Myocyte (in vitro differentiated cells): ENCODE measurements at regions not wholly inside any gene's neighbourhood (a gene's known extent, or its start where the extent isn't known, plus 50 kb on each side); places are given as distances from the start of the nearest gene placed in this dataset.

Experiments used
- DNase-seq: peaks from one replicate; pipeline ENCODE4 v3.0.0-alpha.2; 2012; ENCODE audit warnings: low read depth

DNA sequence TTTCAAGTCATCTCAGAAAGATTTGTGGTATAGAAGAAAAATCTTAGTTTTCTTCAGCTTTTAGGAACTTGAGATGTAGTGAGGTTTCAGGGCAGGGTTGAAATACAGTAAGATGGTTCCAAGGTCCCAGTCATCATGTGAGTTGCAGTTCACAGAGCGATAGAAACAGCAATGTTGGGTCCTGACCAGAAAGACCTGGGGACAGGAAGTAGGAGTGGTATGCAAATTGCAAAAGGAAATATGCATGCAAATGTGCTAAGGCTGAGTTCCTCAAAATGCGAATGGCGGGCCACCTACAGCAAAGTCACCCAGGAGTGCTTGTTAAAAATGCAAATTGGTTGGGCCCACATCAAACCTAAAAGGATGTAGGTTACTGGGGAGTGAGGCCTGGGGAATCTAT is 1032.7 kb upstream of the TENM4 start:
- no peak for DNase-seq

DNA sequence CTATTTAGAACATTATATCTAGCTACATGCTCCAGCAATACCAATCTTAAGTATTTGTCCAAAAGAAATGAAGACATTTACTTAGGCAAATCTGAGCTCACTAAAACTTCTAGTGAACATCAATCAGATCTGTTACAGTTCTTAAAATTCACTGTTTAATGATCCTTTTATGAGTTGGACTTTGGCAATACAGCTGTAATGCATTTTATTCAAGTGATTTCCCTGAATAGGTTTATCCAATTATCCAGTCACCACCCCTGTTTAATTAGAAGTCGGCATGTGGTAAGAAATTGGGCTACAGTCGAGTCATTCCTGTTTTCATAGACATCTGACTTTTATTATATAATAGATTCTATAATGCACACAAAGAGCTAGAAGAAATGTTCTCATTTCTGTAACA is 1029.0 kb upstream of the TENM4 start:
- DNase-seq, result no peak

DNA sequence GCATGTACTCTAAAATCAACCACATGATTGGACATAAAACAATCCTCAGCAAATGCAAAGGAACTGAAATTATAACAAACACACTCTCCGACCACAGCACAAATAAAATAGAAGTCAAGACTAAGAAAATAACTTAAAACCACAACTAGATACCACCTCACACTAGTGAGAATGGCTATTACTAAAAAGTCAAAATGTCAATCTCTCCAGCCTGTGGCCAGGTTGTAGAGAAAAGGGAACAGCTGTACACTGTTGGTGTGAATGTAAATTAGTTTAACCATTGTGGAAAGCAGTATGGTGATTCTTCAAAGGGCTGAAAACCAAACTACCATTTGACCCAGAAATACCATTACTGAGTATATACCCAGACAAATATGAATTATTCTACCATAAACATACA is 1025.7 kb upstream of the TENM4 start:
- DNase-seq, result no peak

DNA sequence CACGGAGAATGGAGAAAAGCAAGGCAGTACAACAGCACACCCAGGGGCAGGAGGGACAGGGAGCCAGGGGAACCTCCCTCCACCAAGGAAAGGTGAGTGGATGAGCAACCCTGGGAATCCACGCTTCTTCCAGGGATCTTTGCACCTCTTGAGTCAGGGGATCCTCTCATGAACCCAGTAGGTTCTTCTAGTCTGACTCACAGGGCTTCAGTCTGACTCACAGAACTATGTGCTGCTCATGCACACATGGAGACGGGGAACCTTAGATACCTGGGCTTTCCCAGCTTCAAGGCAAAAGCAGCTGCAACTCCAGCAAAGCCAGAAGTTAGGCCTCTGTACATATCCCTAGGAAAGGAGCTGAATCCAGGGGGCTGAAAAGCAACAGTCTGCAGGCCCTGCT is 1021.4 kb upstream of the TENM4 start:
- no peak for DNase-seq

DNA sequence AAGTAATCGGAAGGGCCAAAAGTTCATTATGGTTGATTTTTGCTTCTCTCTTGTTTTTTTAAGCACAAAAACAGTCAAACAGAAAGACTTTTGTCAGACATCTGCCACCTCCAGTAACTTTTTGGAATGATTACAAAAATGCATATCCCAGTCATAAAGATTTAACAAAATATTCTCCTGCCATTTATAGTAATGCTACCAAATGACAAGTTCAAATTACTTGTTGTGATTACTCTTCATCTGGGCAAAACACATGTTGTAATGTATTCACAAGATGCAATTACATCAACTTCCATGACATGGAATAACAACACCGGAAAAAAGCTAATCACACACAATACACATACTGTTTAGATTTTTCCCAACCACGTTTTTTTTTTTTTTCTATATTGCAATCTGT is 1017.5 kb upstream of the TENM4 start:
- no peak for DNase-seq

DNA sequence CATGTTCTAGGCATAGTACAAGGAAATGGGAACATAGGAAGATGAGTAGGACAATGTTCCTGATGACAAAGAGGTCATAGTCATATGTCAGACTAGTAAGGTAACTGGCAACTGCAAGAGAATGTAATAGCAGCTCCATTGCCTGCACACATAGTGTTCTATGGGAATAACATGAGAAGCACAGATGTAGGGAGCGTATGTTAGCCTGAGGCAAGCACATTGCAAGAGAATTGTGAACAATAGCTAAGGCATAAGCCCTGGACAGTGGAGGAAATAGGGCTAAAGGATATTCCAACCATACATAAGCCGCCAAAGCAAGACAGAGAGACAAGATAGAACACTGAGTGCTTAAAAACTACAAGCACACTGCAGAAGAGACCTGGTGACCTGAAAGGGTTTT is 1017.0 kb upstream of the TENM4 start:
- no peak for DNase-seq

DNA sequence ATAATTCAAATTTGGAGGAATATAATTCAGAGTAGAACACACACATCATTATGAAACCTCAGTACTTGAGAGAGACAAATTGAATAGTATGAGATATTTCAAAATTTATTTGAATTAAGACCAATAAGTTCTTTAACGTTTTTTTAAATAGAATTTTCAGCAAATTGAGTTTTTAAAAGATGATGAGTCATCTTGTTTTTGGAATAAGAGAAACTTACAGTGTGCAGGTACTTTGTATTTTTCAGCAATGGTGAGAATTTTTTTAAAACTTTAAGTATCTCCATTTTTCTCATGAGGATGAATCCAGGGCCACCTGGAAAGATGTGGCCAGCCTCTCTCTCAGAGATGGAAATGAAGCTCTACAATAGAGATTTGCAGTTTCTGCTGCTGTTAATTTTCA is 1015.0 kb upstream of the TENM4 start:
- DNase-seq, result no peak

DNA sequence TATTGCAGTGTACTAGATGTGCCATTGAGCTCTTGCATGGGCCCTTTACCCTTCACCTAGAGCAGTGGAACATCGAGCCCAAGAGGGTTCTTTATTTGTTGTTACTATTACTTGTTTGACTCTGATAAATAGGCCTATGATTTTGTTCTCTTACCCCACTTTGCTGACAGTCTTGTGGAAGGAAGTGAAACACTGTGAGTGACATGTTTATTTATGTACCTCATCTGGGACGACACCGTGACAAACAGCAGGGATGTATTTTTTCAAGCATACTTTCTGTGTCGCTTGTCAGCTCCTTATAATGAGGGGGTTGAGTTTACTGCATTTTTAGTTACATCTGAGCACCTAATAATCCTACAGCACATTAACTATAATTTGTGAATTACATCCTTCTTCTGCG is 1010.3 kb upstream of the TENM4 start:
- no peak for DNase-seq

DNA sequence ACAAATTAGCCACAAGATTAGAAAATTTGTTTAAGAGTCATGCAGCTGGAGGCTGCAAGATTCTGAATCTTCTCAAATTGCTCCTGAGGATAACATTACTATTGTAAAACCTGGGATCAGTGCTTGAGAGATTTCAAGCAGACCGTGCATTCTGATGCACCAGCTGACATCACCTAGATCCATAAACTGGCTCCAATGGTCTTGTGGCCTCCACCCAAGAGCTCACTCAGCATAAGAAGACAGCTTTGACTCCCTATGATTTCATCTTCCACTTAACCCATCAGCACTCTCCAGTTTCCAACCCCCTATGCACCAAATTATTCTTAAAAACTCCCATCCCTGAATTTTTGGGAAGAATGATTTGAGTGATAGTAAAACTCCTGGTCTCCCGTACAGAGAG is 1007.9 kb upstream of the TENM4 start:
- no peak for DNase-seq

DNA sequence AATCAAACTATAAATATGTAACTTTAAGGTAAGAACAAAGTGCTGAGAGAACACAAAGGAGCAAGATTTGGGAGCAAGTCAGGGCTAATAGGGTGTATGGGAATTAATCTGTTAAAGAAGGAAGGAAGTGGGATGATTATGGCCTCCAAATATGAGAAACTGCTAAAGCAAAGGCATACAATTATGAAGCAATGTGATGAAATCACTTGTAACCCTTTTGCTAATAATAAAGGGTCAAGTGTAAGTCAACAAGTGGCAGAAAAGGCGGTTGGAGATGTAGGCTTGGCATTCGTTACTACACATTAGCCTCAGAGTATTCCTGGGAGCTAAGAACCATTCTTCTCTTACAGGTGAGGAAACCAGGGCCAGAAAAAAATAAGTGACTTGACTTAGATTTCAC is 1002.3 kb upstream of the TENM4 start:
- no peak for DNase-seq

DNA sequence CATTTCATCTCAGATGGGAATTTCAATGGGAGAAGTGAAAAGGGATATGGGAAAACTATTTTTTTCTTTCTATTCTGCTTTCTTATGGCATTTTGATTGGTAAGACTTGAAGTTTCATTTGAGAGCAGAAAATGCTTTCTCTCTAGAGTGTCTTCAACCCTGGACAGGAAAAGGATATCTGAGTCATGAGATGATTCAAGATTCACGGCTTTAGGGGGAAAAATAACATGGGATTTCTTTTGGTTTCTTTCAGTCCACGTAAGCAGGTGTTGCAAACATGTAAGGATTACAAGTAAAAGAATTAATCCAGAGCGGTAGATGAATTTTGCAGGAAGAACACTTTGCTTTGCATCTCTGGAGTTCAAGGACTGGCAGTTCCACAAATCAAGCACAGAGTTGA is 1001.0 kb upstream of the TENM4 start:
- no peak for DNase-seq

DNA sequence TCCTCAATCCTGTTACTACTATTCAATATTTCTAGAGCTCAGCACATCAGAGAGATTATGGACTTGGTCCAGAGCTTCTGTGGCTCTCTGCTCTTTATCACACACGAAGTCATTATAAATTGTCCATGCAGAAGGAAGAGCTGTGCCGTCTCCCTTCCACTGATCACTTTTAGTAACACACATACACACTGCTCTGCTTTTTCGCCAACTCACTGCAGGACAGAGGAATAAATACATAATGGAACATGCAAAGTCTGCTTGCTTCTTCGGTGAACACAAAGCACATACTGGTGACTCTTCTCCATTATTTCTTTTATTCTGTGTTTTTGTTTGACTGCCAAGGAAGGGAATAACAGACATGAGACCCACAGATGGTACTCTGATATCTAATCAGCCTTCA is 1000.0 kb upstream of the TENM4 start:
- no peak for DNase-seq

DNA sequence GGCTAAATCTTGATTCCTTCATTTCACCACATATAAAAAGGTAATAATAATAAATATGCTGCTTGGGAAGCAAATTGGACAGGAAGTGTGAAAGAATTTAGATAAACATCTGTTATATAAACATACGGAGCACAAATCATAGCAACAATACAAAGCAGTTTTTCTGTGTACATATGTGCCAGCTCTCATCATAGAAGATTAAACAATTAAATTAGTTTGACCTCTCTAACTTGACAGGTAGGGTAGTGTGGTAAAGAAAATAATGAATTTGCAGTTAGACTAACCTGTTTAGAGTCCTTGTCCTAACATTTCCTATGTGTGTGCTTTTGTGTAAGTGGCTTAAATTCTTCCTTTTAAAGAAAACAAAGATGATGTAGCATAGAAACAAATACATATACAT is 995.7 kb upstream of the TENM4 start:
- DNase-seq, result no peak

DNA sequence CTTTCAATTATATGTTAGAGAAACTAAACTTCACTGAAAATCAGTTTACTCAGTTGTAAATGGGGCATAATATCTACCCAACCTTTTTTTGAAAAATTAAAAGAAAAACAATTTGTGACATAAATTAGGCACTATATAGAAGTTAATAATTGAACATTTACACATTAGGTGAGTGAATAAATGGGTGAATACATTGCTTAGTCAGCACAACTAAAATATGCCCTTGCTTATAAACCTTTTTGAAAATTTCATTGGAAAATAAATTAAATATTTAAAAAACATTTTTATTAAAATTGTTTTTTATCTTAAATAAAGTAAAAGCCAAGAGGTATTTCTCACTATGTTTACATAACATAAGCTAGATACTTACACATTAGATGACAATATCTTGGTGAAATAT is 994.5 kb upstream of the TENM4 start:
- DNase-seq, result no peak

DNA sequence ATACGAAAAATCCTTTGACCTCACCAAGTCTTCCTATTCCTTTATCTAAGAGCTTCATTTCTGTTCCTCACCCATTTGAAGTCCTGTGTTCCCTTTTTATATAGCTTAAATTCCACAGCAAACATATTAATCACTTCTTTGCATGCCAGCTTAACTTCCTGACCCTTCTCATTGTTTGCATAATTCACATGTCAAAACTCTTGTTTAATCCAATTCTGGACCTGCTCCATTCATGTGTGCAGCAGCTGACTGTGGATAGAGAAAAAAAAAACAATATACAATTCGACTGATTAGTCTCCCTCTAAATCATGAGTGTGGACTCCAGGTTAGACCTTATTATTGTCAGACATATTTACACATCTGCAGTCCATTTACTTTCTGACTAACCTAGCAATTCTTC is 991.2 kb upstream of the TENM4 start:
- DNase-seq, result no peak

DNA sequence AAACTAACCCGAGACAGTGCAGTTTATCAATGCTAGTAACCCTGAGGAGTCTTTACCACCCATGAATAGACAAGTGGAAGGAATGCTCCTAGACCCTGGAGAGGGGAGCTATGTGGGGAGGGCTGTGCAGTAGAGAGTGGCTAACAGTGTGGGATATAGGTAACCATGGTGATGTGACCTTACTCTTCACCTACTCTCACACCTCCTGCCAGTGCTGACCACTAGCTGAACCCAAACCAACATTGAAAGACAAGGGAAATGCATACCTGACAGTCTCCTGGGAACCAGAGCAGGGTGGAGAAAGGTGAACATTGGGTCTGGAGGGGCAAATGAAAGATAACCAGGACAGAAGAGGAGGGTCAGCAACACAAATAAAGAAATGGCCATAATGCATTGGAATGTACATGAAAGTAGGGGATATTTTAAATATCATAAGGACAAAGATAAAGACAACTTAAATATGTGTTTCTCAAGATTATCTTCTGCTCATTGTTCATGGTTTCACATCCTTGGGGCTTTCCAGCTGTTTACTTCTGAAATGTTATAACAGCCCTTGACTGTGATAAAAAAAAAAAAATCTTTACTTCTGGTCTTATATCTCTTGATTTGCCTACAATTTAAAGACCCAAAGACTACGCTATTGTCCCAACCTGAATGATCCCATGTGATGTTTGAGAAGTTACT is 983.3 kb upstream of the TENM4 start:
- DNase-seq, result no peak

DNA sequence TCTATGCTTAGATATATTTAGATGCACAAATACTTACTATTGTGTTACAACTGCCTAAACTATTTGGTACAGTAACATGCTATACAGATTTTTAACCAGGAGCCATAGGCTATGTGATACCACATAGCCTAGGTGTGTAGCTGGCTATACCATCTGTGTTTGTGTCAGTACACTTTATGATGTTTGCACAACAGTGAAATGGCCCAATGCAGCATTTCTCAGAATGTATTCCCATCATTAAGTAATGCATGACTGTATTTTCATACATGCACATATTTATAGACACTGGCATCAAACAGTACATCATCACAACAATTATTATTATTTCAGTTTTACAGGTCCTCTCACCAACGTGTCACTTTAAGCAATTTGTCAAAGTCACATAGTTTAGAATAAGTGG is 979.5 kb upstream of the TENM4 start:
- no peak for DNase-seq

DNA sequence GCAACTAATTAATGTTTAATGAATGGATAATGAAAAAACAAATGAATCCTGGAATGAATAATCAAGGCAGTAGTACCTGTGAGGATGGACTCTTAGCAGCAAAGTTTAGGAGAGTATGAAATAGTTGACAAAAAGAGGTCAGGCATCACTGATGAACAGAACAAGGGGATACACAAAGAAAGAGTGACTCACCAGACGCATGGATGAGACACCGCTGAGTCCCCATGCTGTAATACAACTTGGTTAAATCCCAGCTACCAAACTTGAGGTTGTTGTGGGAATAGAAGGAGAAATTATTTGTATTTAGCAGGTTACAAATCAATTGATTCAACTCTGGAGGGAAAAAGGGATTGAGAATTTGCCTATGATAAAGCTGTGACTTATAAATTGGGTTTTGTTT is 976.9 kb upstream of the TENM4 start:
- no peak for DNase-seq

DNA sequence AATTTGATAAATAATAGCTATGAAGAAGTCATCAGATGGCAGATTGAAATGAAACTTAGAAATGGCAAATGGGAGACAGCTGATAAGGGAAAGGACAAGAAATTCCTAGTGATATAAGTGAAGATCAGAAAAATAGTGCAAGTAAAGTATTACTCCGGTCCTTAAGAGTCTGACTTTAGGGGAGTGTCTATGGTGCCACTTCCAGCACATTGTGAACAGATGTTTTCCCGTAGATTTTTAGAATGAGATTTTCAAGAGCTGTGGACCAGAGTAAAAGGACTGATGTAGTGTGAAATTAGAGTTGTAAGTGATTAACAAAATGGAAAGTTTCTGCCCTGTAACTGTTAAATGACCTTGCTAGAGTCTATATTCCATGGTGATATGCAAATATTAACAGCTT is 974.8 kb upstream of the TENM4 start:
- DNase-seq, result no peak

DNA sequence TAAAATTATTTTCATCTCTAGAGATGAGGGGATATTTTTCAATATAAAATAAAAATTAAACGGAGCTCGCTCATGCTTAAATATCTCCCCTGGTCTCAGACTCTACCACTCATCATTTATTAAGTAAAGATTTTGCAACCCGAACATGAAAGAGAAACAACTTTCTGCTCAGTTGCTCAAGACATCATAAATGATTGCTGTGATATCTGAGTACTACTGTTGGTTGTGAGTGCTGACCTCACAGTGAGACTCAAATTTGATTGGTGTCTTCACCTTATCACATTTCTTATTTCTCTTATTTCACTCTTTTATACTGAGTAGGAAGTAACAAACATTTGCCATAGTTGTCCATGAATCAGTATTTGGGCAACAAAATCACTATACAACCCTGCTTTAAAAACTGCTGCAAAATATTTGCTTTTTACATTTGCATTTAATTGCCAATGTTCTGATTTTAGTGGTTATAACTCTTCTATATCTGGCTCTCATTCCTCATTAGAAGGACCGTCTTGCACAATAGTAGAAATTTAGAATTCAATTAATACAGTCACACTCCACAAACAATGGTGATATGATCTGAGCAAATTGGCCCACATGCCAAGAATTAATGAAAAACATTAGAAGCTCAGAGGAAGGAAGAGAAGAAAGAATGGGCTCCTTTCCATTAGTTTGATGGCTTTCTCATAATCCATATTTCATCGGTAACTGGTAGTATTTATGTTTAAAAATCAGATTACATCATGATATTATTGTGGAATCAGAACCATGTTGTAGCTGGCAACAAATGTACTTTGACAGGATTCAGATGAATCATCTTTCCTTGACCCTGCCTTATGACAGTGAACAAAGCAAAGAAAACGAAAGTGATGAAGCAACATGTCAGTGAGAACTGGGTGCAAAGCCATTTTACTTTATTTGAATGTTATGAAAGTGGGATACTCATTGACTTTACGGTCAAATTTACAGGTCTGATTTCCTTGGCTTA is 973.6 kb upstream of the TENM4 start:
- no peak for DNase-seq

DNA sequence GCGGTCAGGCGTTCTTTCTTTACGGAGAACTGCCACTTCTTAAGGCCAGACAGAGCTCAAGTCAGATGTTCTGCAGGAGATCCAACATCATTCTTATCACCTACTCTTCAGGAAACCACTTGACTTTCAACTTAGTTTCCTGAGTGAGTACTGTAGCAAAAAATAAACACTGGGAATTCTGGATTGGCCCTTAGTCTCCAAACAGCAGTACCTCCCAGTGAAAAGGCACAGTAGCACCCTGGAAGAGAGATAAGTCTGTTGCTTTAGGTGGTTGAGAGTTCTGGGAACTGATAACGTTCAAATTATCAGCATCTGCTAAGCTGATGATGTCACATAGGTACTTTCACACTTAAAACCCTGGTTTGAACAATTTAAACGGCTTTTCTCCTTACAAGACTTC is 971.8 kb upstream of the TENM4 start:
- no peak for DNase-seq

DNA sequence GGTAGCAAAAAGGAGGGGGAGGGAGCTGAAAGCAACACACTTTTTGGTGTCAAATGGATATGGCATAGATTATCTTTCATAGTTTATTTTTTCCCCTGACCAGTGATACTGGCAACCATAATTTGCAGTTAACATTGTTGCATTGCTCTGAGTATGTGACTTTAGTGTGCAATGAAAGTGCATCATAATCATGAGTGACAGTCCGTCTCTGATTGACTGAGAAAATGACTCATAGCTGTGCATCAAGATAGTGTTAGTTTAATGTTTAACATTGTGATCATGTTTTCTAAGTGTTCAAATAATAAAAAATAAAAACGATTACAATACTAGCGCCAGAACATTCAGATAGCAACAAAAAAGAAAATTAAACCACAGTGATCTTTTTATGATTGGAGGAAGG is 952.4 kb upstream of the TENM4 start:
- no peak for DNase-seq

DNA sequence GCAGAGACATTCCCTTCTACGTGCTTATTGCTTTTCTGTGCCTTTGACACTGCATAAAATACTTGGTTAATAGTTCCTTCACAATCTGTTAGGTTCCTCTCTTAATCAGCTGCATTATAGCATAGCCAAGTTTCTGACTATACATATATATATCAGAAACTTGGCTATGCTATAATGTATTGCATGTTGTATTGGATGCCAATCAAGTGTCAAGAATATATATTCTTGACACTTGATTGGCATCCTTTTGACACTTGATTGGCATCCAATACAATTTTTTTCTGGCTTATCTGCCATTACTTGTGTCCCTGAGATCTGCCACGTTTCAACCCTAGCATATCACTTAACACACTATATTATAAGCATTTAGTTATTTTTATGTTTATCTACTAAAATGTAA is 949.7 kb upstream of the TENM4 start:
- no peak for DNase-seq
